ENCODE measurements at regions not wholly inside any gene's neighbourhood (a gene's known extent, or its start where the extent isn't known, plus 50 kb on each side); places are given as distances from the start of the nearest gene placed in this dataset.
"Not testable (repeated sequence)": the region's sequence is repeated elsewhere in the genome, so short reads cannot be mapped to it uniquely, and the experiment has no call there.

- no peaks in the 10 kb centered on the region for H3K36me3 ChIP-seq (ENCODE audit: insufficient read depth in 1 of 2, low read depth in 1 of 2)
- DNase-seq (no peak), ATAC-seq (no peak)
- H3K9me3 ChIP-seq, result peaks cover 4% of the 10 kb centered on the region
- intact Hi-C loops (cut with DNase I), result no loop called here
- no peak overlapping the region for H3K27ac ChIP-seq
- H3K27me3 ChIP-seq (ENCODE audit: insufficient read depth in 3 of 3, low read length in 2 of 3), result no peaks in the 10 kb centered on the region
- H3K4me1 ChIP-seq, result no peaks in the 10 kb centered on the region
- 89 to 92% (median 89%) methylated on average over 11 of the region's 11 CpGs for WGBS, 3 donors
- no peak for TF ChIP-seq CTCF (IDR thresholded peaks at IDR 0.05)
- no peak overlapping the region for H3K4me3 ChIP-seq
Observed at GRCh38 chr12:58695263-58695662, 225.0 kb downstream of the LRIG3 start.

GRCh38 chr12:58701536-58701935 is 218.8 kb downstream of the LRIG3 start:
- H3K4me1 ChIP-seq, result no peaks in the 10 kb centered on the region
- H3K4me3 ChIP-seq, result no peak overlapping the region
- H3K9me3 ChIP-seq, result peaks cover under 1% of the 10 kb centered on the region
- intact Hi-C loops (cut with DNase I), result no loop called here
- TF ChIP-seq CTCF (IDR thresholded peaks at IDR 0.05), result no peak
- WGBS, 3 donors, result 89 to 91% (median 90%) methylated on average over 8 of the region's 8 CpGs
- H3K27me3 ChIP-seq (ENCODE audit: insufficient read depth in 3 of 3, low read length in 2 of 3), result no peaks in the 10 kb centered on the region
- no peaks in the 10 kb centered on the region for H3K36me3 ChIP-seq (ENCODE audit: insufficient read depth in 1 of 2, low read depth in 1 of 2)
- ATAC-seq, result no peak
- DNase-seq, result no peak
- no peak overlapping the region for H3K27ac ChIP-seq

GRCh38 chr12:58703866-58704265 is 216.4 kb downstream of the LRIG3 start:
- Histone ChIP-seq H3K4me3 (no peak overlapping the region), H3K36me3 (ENCODE audit: insufficient read depth in 1 of 2, low read depth in 1 of 2) (no peaks in the 10 kb centered on the region), H3K27me3 (ENCODE audit: insufficient read depth in 3 of 3, low read length in 2 of 3) (no peaks in the 10 kb centered on the region), H3K27ac (no peak overlapping the region), H3K4me1 (no peaks in the 10 kb centered on the region), H3K9me3 (no peaks in the 10 kb centered on the region)
- WGBS, 3 donors, result 24 to 31% (median 27%) methylated on average over 3 of the region's 3 CpGs
- DNase-seq (no peak), ATAC-seq (no peak)
- no peak for TF ChIP-seq CTCF (IDR thresholded peaks at IDR 0.05)
- intact Hi-C loops (cut with DNase I), result no loop called here

GRCh38 chr12:58704770-58705169 is 215.5 kb downstream of the LRIG3 start:
- H3K36me3 ChIP-seq (ENCODE audit: insufficient read depth in 1 of 2, low read depth in 1 of 2); H3K4me1 ChIP-seq; H3K27ac ChIP-seq; H3K27me3 ChIP-seq (ENCODE audit: insufficient read depth in 3 of 3, low read length in 2 of 3); DNase-seq; ATAC-seq; H3K4me3 ChIP-seq; H3K9me3 ChIP-seq; intact Hi-C loops (cut with DNase I): not testable (repeated sequence)

GRCh38 chr12:58710901-58711300 is 209.4 kb downstream of the LRIG3 start:
- ATAC-seq (no peak), DNase-seq (no peak)
- H3K36me3 ChIP-seq (ENCODE audit: insufficient read depth in 1 of 2, low read depth in 1 of 2), result no peaks in the 10 kb centered on the region
- no peaks in the 10 kb centered on the region for H3K4me1 ChIP-seq
- no peaks in the 10 kb centered on the region for H3K27me3 ChIP-seq (ENCODE audit: insufficient read depth in 3 of 3, low read length in 2 of 3)
- no peak overlapping the region for H3K4me3 ChIP-seq
- TF ChIP-seq CTCF (IDR thresholded peaks at IDR 0.05), result no peak
- peaks cover 8% of the 10 kb centered on the region for H3K9me3 ChIP-seq
- intact Hi-C loops (cut with DNase I), result no loop called here
- H3K27ac ChIP-seq, result no peak overlapping the region
